Upper lobe of left lung (tissue), 6 donors: ENCODE measurements at regions not wholly inside any gene's neighbourhood (a gene's known extent, or its start where the extent isn't known, plus 50 kb on each side); places are given as distances from the start of the nearest gene placed in this dataset.

Experiments used
- ATAC-seq, 2 donors: fragments of 200-7000 bp; cut with Tn5 transposase; one replicate each; pipeline ENCODE4 v1.9.1; 2022; ENCODE audit warnings: mild to moderate bottlenecking in 2 of 2, moderate library complexity in 2 of 2; ENCODE audit not compliant: low FRiP score in 2 of 2
- DNase-seq, 2 donors: peaks; one replicate each; pipeline ENCODE4 v3.0.0-alpha.2; 2019 to 2020
- H3K27ac ChIP-seq, 4 donors: fragments of 200-600 bp; sonication (generic); one replicate each; pipeline ENCODE4 v1.5.1; 2016 to 2019
- H3K27me3 ChIP-seq, 4 donors: fragments of 200-600 bp; sonication (generic); one replicate each; pipeline ENCODE4 v1.5.1; 2017 to 2019
- H3K36me3 ChIP-seq, 4 donors: fragments of 200-600 bp; sonication (generic); one replicate each; pipeline ENCODE4 v1.5.1; 2016 to 2019
- H3K4me1 ChIP-seq, 4 donors: fragments of 200-600 bp; sonication (generic); one replicate each; pipeline ENCODE4 v1.5.1; 2018 to 2019
- H3K4me3 ChIP-seq, 4 donors: fragments of 200-600 bp; sonication (generic); one replicate each; pipeline ENCODE4 v1.5.1; 2017 to 2019; ENCODE audit warnings: mild to moderate bottlenecking in 2 of 4, moderate library complexity in 1 of 4
- H3K9me3 ChIP-seq, 4 donors: fragments of 200-600 bp; sonication (generic); one replicate each; pipeline ENCODE4 v1.5.1; 2018 to 2019
- EP300 ChIP-seq, 4 donors: sonication (generic); formaldehyde crosslinking; IDR thresholded peaks; one replicate each; pipeline ENCODE4 v1.5.1; 2017; ENCODE audit warnings: antibody characterized with exemption in 4 of 4, control low read depth in 2 of 4
- POLR2A ChIP-seq, 4 donors: fragments of 450-650 bp; IDR thresholded peaks; one replicate each; pipeline ENCODE4 v1.5.1; 2016 to 2017; ENCODE audit warnings: antibody characterized with exemption in 4 of 4, mild to moderate bottlenecking in 2 of 4
- POLR2AphosphoS5 ChIP-seq, 2 donors: sonication (generic); formaldehyde crosslinking; IDR thresholded peaks; one replicate each; pipeline ENCODE4 v1.5.1; 2017; ENCODE audit warnings: antibody characterized with exemption in 2 of 2
- WGBS, 2 donors: methylation state at CpG; one replicate each; pipeline ENCODE4 v1.1.5; 2017 to 2018; 5-methylcytosine and 5-hydroxymethylcytosine counted together
- TF ChIP-seq, protein P1 (sequence below), 6 experiments: fragments of 450-650 bp in 4 of 6; fragments of 200-600 bp in 2 of 6; sonication (generic) in 2 of 6; IDR thresholded peaks; one replicate each; pipeline ENCODE4 v1.5.1; 2016 to 2019; ENCODE audit warnings: antibody characterized with exemption in 6 of 6
- donor health status: DM: no; HTN: no; CAD: no; lungs with moderate emphysema.
- donor health status: DM: no; HTN: yes; CAD: no; lungs with severe emphysema.

DNA sequence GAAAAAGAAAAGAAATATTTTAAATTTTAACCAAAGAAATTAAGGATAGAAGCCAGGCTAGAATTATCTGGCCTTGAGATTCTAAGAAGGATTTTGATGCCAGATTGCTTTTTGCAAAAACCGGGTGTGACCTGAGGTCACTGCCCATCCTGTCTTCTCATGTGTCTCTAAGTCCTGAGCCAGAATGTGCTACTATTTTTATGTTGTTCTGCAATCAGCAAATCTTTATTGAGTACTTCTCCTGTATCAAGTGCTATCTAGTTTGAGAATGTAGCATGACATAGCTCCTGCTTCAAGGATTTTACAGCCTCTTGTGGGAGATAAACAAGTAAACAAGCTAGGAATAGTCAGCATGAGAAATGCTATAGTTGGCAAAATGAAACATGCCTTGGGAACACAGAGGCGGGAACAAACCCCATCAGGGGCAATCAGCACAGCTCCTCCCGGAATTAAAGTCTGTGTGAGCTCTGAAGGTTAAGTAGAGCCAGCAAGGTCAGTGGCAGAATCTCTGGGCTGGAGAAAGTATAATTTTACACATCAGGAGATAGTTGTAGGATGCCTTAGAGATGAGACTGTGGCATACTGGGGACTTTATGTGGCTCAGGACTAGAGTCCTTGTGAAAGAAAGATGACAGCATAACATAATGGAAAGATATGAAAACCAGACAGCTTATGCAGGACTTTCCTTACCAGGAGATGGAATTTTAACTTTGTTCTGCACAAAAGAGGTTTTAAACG lies 899.5 kb upstream of the SLC10A2 start:
- DNase-seq (no peak), ATAC-seq (no peak)
- WGBS, 2 donors: 56 to 59% methylated on average over 4 of the region's 4 CpGs
- TF ChIP-seq EP300 (IDR thresholded peaks at IDR 0.05) (no peak), POLR2A (IDR thresholded peaks at IDR 0.05) (no peak), POLR2AphosphoS5 (IDR thresholded peaks at IDR 0.05) (no peak)
- no peak overlapping the region for H3K4me3 ChIP-seq
- H3K4me1 ChIP-seq: peaks cover 0 to 5% (median 2%) of the 10 kb centered on the region in 4 donors
- H3K27me3 ChIP-seq: no peaks in the 10 kb centered on the region
- H3K27ac ChIP-seq: no peak overlapping the region
- H3K9me3 ChIP-seq: no peaks in the 10 kb centered on the region
- no peaks in the 10 kb centered on the region for H3K36me3 ChIP-seq

DNA sequence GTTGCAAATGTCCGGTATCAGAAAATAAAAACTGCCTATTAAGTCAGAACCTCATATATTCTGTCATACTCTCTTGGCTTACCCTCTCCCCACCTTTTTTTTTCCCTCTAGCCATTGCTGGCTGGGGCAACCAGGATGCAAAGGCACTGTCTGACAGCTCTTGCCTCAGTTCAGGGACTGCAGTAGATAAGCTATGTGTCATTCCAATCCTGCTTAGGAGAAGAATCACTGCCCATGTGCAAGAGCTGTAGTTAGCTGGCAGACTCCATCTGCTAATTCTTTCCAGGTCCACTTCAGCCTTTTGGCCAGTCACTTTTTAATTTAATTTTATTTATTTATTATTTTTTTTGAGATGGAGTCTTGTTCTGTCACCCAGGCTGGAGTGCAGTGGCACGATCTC lies 895.6 kb upstream of the SLC10A2 start:
- no peak overlapping the region for H3K4me3 ChIP-seq
- WGBS, 2 donors: 95 to 98% methylated on average over 2 of the region's 2 CpGs
- ATAC-seq: no peak
- no peak for TF ChIP-seq EP300 (IDR thresholded peaks at IDR 0.05)
- no peak for TF ChIP-seq POLR2AphosphoS5 (IDR thresholded peaks at IDR 0.05)
- TF ChIP-seq, protein P1, sequence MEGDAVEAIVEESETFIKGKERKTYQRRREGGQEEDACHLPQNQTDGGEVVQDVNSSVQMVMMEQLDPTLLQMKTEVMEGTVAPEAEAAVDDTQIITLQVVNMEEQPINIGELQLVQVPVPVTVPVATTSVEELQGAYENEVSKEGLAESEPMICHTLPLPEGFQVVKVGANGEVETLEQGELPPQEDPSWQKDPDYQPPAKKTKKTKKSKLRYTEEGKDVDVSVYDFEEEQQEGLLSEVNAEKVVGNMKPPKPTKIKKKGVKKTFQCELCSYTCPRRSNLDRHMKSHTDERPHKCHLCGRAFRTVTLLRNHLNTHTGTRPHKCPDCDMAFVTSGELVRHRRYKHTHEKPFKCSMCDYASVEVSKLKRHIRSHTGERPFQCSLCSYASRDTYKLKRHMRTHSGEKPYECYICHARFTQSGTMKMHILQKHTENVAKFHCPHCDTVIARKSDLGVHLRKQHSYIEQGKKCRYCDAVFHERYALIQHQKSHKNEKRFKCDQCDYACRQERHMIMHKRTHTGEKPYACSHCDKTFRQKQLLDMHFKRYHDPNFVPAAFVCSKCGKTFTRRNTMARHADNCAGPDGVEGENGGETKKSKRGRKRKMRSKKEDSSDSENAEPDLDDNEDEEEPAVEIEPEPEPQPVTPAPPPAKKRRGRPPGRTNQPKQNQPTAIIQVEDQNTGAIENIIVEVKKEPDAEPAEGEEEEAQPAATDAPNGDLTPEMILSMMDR (IDR thresholded peaks at IDR 0.05): no peak
- no peak for TF ChIP-seq POLR2A (IDR thresholded peaks at IDR 0.05)
- H3K4me1 ChIP-seq: peaks cover 0 to 5% (median 2%) of the 10 kb centered on the region in 4 donors
- H3K9me3 ChIP-seq: no peaks in the 10 kb centered on the region
- no peaks in the 10 kb centered on the region for H3K27me3 ChIP-seq
- no peak overlapping the region for H3K27ac ChIP-seq
- no peak for DNase-seq
- no peaks in the 10 kb centered on the region for H3K36me3 ChIP-seq

DNA sequence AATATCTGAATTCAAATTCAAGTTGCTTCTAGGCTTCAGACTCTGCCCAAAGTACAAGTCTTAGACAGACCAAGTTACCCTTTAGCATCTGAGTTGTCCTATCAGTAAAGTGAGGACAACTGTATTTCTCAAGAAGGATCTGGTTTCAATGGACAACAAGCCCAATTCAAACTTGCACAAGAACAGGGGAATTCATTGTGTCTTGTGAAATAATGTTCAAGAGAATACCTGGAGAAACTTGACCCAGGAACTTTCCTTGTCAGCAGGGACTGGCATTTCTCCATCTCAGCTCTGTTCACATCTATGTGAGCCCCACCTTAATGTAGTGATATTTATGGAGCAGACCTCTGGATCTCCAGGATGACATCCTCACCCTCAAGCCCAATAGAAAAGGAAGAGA lies 894.9 kb upstream of the SLC10A2 start:
- Histone ChIP-seq H3K27me3 (no peaks in the 10 kb centered on the region), H3K4me3 (no peak overlapping the region), H3K36me3 (no peaks in the 10 kb centered on the region), H3K27ac (no peak overlapping the region), H3K4me1 (peaks cover 0 to 5% (median 2%) of the 10 kb centered on the region in 4 donors), H3K9me3 (no peaks in the 10 kb centered on the region)
- no peak for ATAC-seq
- DNase-seq: no peak
- TF ChIP-seq POLR2AphosphoS5 (IDR thresholded peaks at IDR 0.05): no peak

DNA sequence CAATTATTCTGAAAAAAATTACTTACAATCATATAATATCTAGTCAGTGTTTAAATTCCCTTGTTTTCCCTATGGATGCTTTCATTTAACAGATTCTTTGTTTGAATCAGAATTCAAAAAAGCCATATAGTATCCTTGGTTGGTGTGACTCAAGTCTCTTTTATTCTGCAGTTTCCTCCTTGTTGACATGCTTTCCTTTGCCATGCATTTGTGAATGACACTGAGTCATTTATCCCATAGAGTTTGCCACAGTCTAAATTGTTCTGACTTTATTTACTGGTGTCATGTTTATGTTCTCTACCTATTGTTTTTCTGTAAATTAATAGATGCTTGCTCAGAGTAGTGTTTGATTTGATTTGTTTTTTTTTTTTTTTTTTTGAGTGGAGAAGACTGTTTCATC lies 893.8 kb upstream of the SLC10A2 start:
- Histone ChIP-seq H3K36me3 (no peaks in the 10 kb centered on the region), H3K27me3 (no peaks in the 10 kb centered on the region), H3K27ac (no peak overlapping the region), H3K4me1 (no peaks in the 10 kb centered on the region), H3K9me3 (no peaks in the 10 kb centered on the region), H3K4me3 (no peak overlapping the region)
- DNase-seq: no peak
- TF ChIP-seq EP300 (IDR thresholded peaks at IDR 0.05) (no peak), POLR2A (IDR thresholded peaks at IDR 0.05) (no peak), POLR2AphosphoS5 (IDR thresholded peaks at IDR 0.05) (no peak)
- TF ChIP-seq, protein P1 (IDR thresholded peaks at IDR 0.05): no peak
- ATAC-seq: no peak

DNA sequence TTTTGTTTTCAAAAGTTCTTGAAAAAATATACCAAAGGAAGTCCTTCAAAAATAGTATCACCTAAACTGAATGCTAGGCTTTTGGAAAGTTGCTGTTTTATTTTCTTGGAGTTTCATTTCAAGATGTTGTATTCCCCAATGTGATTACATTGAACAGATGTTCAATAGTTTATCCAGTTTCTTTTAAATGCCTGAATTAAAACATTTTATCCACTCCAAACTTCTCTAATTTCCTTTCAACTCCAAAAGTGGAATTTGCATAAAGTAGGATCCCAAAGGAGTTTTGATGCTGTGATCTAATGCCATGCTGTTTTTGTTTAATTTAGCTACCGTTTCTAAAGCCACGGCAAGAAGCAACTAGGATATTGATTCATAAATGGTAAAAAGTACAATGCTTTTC lies 892.5 kb upstream of the SLC10A2 start:
- no peak for ATAC-seq
- TF ChIP-seq, protein P1 (IDR thresholded peaks at IDR 0.05): no peak
- no peak for TF ChIP-seq EP300 (IDR thresholded peaks at IDR 0.05)

DNA sequence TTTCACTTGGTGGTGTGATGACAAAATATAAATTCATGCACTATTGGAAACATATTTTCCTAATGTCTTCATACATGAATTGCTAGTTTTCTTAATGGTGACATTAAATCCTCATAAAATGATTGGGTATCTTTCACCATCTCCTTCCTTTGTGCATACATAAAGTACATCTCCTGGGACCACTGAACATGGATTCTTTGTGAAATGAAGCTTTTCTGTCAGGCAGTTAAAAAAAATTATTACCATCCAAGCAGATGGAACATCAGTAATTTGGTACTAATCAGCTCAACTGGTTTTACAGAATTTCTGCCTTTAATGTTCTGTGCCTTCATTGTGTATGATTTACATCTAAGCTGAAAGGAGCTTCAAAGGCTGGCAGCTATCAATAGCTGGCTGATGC lies 891.7 kb upstream of the SLC10A2 start:
- Histone ChIP-seq H3K4me3 (no peak overlapping the region), H3K36me3 (no peaks in the 10 kb centered on the region), H3K9me3 (no peaks in the 10 kb centered on the region), H3K27ac (no peak overlapping the region), H3K4me1 (no peaks in the 10 kb centered on the region), H3K27me3 (no peaks in the 10 kb centered on the region)
- DNase-seq (no peak), ATAC-seq (no peak)
- TF ChIP-seq POLR2A (IDR thresholded peaks at IDR 0.05): no peak

More for the DNA sequence above, 892.5 kb upstream of the SLC10A2 start:
- no peaks in the 10 kb centered on the region for H3K9me3 ChIP-seq
- no peak overlapping the region for H3K27ac ChIP-seq
- no peaks in the 10 kb centered on the region for H3K27me3 ChIP-seq
- no peak overlapping the region for H3K4me3 ChIP-seq
- H3K36me3 ChIP-seq: no peaks in the 10 kb centered on the region
- no peak for DNase-seq
- no peaks in the 10 kb centered on the region for H3K4me1 ChIP-seq
- WGBS, 2 donors: 49 to 65% methylated on average over 2 of the region's 2 CpGs
